GM12892 (cell line): ENCODE measurements at regions not wholly inside any gene's neighbourhood (a gene's known extent, or its start where the extent isn't known, plus 50 kb on each side); places are given as distances from the start of the nearest gene placed in this dataset.

Source experiments
- POLR2A ChIP-seq: IDR thresholded peaks from 2 replicates; pipeline ENCODE4 v1.6.1; 2011; ENCODE audit warnings: low read depth, low read length, control low read depth
- POLR2AphosphoS5 ChIP-seq: IDR thresholded peaks from 2 replicates; pipeline ENCODE4 v1.6.1; 2011; ENCODE audit warnings: low read depth, low read length, control low read depth

GRCh38 chr15:66876421-66876730 is 174.3 kb downstream of the SMAD6 start:
- TF ChIP-seq POLR2A (no peak), POLR2AphosphoS5 (no peak)
